ENCODE measurements at regions not wholly inside any gene's neighbourhood (a gene's known extent, or its start where the extent isn't known, plus 50 kb on each side); places are given as distances from the start of the nearest gene placed in this dataset.

DNA sequence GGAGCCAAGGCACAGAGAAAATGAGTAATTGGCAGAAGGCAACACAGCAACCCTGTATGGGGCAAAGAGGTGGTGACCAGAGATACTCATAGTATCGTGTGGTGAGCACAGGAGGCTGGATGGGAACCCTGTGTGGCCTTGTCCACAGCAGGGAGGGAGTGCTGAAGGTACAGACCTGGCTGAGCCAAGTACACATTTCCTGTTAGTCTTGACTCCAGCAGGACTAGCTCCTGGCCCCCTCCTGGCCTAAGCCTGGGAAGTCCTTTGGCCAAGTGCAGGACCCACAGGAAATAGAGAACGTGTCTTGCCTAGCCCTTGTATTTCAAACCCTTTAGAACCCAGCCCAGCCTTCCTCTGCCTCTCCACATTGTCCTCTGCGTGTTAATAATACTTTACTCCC lies 289.8 kb upstream of the PWP1 start:
- H3K36me3 ChIP-seq, result no peaks in the 10 kb centered on the region
- no peak for TF ChIP-seq POLR2A (IDR thresholded peaks at IDR 0.05)
- TF ChIP-seq, protein P1, sequence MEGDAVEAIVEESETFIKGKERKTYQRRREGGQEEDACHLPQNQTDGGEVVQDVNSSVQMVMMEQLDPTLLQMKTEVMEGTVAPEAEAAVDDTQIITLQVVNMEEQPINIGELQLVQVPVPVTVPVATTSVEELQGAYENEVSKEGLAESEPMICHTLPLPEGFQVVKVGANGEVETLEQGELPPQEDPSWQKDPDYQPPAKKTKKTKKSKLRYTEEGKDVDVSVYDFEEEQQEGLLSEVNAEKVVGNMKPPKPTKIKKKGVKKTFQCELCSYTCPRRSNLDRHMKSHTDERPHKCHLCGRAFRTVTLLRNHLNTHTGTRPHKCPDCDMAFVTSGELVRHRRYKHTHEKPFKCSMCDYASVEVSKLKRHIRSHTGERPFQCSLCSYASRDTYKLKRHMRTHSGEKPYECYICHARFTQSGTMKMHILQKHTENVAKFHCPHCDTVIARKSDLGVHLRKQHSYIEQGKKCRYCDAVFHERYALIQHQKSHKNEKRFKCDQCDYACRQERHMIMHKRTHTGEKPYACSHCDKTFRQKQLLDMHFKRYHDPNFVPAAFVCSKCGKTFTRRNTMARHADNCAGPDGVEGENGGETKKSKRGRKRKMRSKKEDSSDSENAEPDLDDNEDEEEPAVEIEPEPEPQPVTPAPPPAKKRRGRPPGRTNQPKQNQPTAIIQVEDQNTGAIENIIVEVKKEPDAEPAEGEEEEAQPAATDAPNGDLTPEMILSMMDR (IDR thresholded peaks at IDR 0.05), result no peak
- no peak for TF ChIP-seq POLR2AphosphoS5 (IDR thresholded peaks at IDR 0.05)
- H3K27ac ChIP-seq, result no peak overlapping the region
- no peaks in the 10 kb centered on the region for H3K4me1 ChIP-seq (replicated peaks)
- no peak overlapping the region for H3K4me3 ChIP-seq
- no peaks in the 10 kb centered on the region for H3K9me3 ChIP-seq
- no peaks in the 10 kb centered on the region for H3K27me3 ChIP-seq (replicated peaks; ENCODE audit: insufficient read depth)
- 67% methylated on average over 3 of the region's 3 CpGs for whole genome bisulfite sequencing
- intact Hi-C loops (cut with DNase I), result no loop called here
- DNase-seq (ENCODE audit: low spot score), result no peak

DNA sequence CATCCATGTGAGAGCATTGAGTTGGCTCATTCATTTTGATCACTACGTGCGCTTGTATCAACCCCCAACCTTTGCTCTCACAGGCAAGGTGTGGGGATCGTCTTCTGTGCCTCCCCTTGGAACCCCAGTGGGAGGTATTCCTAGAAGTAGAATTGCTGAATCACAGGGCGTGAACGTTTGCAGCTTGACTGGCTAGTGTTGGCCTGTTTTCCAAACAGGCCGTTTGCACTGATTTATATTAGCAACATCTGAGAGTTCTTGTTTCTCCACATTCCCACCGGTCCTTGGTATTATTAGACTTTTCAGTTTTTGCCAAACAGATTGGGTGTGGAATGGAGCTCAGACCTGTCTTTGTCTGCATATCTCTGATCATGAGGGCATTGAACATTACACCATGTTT lies 288.6 kb upstream of the PWP1 start:
- Histone ChIP-seq H3K9me3 (no peaks in the 10 kb centered on the region), H3K27me3 (replicated peaks; ENCODE audit: insufficient read depth) (no peaks in the 10 kb centered on the region), H3K4me3 (no peak overlapping the region), H3K36me3 (no peaks in the 10 kb centered on the region), H3K27ac (no peak overlapping the region), H3K4me1 (replicated peaks) (no peaks in the 10 kb centered on the region)
- intact Hi-C loops (cut with DNase I), result no loop called here
- peak; percentile 32 for DNase-seq (ENCODE audit: low spot score)
- no peak for TF ChIP-seq POLR2A (IDR thresholded peaks at IDR 0.05)
- peak; percentile 45 for TF ChIP-seq POLR2AphosphoS5 (IDR thresholded peaks at IDR 0.05)
- 44% methylated on average over 7 of the region's 7 CpGs for WGBS

- DNase-seq (ENCODE audit: low spot score), result no peak
- H3K27ac ChIP-seq, result no peak overlapping the region
- H3K4me1 ChIP-seq (replicated peaks), result no peaks in the 10 kb centered on the region
- TF ChIP-seq POLR2AphosphoS5 (IDR thresholded peaks at IDR 0.05), result no peak
- no peak for TF ChIP-seq POLR2A (IDR thresholded peaks at IDR 0.05)
- TF ChIP-seq, protein P1 (IDR thresholded peaks at IDR 0.05), result no peak
- no peaks in the 10 kb centered on the region for H3K36me3 ChIP-seq
- no peak overlapping the region for H3K4me3 ChIP-seq
- H3K9me3 ChIP-seq, result no peaks in the 10 kb centered on the region
- no peaks in the 10 kb centered on the region for H3K27me3 ChIP-seq (replicated peaks; ENCODE audit: insufficient read depth)
- 72% methylated on average over 11 of the region's 11 CpGs for WGBS
- intact Hi-C loops (cut with DNase I), result no loop called here
Measured at GRCh38 chr12:107397890-107398500, 287.6 kb upstream of the PWP1 start.

DNA sequence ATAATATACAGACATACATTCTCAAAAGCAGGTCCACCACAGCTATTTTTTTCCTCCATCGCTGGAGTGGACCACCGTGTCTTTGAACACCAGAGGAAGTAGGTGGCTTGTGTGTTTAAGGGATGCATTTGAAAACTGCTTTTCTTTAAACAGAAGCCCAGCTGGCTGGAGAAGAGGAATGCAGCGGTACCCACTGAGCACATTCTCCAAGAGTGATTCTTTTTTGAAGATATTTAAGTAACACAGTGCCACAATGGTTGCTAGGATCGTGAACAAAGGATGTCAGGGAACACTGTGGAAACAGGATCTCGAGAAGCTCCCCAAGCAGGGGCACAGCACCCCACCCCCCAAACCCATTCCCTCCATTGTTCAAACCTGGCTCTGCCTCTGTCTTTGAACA lies 286.6 kb upstream of the PWP1 start:
- WGBS, result 54% methylated on average over 5 of the region's 5 CpGs
- no peaks in the 10 kb centered on the region for H3K4me1 ChIP-seq (replicated peaks)
- DNase-seq (ENCODE audit: low spot score), result no peak
- H3K27ac ChIP-seq, result no peak overlapping the region
- TF ChIP-seq POLR2AphosphoS5 (IDR thresholded peaks at IDR 0.05) (no peak), POLR2A (IDR thresholded peaks at IDR 0.05) (no peak)
- TF ChIP-seq, protein P1 (IDR thresholded peaks at IDR 0.05), result no peak
- H3K27me3 ChIP-seq (replicated peaks; ENCODE audit: insufficient read depth), result no peaks in the 10 kb centered on the region
- intact Hi-C loops (cut with DNase I), result no loop called here
- H3K9me3 ChIP-seq, result no peaks in the 10 kb centered on the region
- H3K4me3 ChIP-seq, result no peak overlapping the region
- no peaks in the 10 kb centered on the region for H3K36me3 ChIP-seq

GRCh38 chr12:107400686-107401447 lies 284.7 kb upstream of the PWP1 start:
- no peaks in the 10 kb centered on the region for H3K27me3 ChIP-seq (replicated peaks; ENCODE audit: insufficient read depth)
- H3K27ac ChIP-seq, result no peak overlapping the region
- 82% methylated on average over 14 of the region's 14 CpGs for WGBS
- no peaks in the 10 kb centered on the region for H3K9me3 ChIP-seq
- no peaks in the 10 kb centered on the region for H3K4me1 ChIP-seq (replicated peaks)
- TF ChIP-seq, protein P1 (IDR thresholded peaks at IDR 0.05), result no peak
- no peak for TF ChIP-seq POLR2A (IDR thresholded peaks at IDR 0.05)
- TF ChIP-seq POLR2AphosphoS5 (IDR thresholded peaks at IDR 0.05), result no peak
- H3K36me3 ChIP-seq, result no peaks in the 10 kb centered on the region
- DNase-seq (ENCODE audit: low spot score), result no peak
- intact Hi-C loops (cut with DNase I), result no loop called here
- no peak overlapping the region for H3K4me3 ChIP-seq
